ENCODE measurements at regions not wholly inside any gene's neighbourhood (a gene's known extent, or its start where the extent isn't known, plus 50 kb on each side); places are given as distances from the start of the nearest gene placed in this dataset.

DNA sequence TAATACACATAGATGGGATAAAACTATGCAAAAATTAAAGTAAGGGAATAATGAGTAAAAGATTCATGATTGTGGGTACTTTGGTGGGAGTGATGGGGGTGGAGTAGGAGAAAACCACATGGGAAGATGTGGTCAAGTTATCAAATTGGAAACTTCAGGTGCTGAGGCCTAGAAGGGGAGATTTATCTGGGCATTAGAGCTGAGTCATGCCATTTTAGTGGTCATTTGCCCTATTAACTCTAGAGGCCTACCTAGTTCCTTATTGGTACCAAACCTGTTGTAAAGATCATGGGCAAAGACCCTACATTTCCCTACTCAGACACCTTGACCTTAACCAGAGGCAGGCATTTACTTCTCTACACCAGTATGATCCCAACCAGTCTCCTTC lies 125.9 kb upstream of the BCL6 start:
- no peak overlapping the region for H2BK12ac ChIP-seq (ENCODE audit: insufficient read length, low read depth, low read length)
- no peak overlapping the region for H2BK20ac ChIP-seq (ENCODE audit: low read depth, low read length, poor library complexity, severe bottlenecking)
- Mint-ChIP-seq H3K27me3 (ENCODE audit: low read depth) (no peaks in the 10 kb centered on the region), H3K9me3 (peaks cover 2 to 7% of the 10 kb centered on the region in 2 experiments; a peak in 4 of 5 replicates), H3K4me3 (no peak overlapping the region), H3K27ac (no peak overlapping the region), H3K36me3 (ENCODE audit: insufficient read depth in 1 of 3, low read depth in 3 of 3) (peaks cover 2 to 8% (median 7%) of the 10 kb centered on the region in 3 experiments; a peak in 4 of 7 replicates), H3K4me1 (no peaks in the 10 kb centered on the region)
- no peak overlapping the region for H2BK120ac ChIP-seq (ENCODE audit: low read depth, low read length, poor library complexity, severe bottlenecking)
- no peak overlapping the region for H3K4ac ChIP-seq (ENCODE audit: low read depth, low read length)
- H2BK5ac ChIP-seq (ENCODE audit: insufficient read length, low read length) = no peak overlapping the region
- H4K8ac ChIP-seq (replicated peaks; ENCODE audit: insufficient read length, low read depth, low read length) = no peak overlapping the region
- H3K9me3 ChIP-seq (ENCODE audit: control insufficient read depth, low read depth, low read length) = no peaks in the 10 kb centered on the region
- no peaks in the 10 kb centered on the region for H3K23me2 ChIP-seq (ENCODE audit: insufficient read length, low read depth, low read length, poor library complexity, severe bottlenecking)
- DNase-seq = no peak
- no peak overlapping the region for H2AFZ ChIP-seq (ENCODE audit: low read length)
- no peak overlapping the region for H4K5ac ChIP-seq (ENCODE audit: insufficient read length, low read depth, low read length)
- no peak overlapping the region for H3K27ac ChIP-seq (ENCODE audit: insufficient read length, low read depth, low read length)
- no peak overlapping the region for H3K9ac ChIP-seq (ENCODE audit: extremely low read depth, insufficient read length, low read length)
- H3K18ac ChIP-seq (ENCODE audit: insufficient read length, low read depth, low read length) = no peak overlapping the region
- no peaks in the 10 kb centered on the region; the same call in 1 of the 2 replicates for H3K79me2 ChIP-seq (ENCODE audit: insufficient read depth, low read length)
- H3K4me2 ChIP-seq (ENCODE audit: insufficient read depth, insufficient read length, low read length) = no peak overlapping the region
- no peaks in the 10 kb centered on the region for H4K20me1 ChIP-seq (ENCODE audit: control insufficient read depth, insufficient read depth, insufficient read length)
- no peak overlapping the region for H3T11ph ChIP-seq (ENCODE audit: low read length)
- no peak for TF ChIP-seq CTCF (conservative IDR thresholded peaks at IDR 0.05)
- H3K79me1 ChIP-seq (ENCODE audit: insufficient read depth, low read depth, low read length, poor library complexity, severe bottlenecking) = no peaks in the 10 kb centered on the region
- no peak overlapping the region for H3K23ac ChIP-seq (ENCODE audit: insufficient read length, low read depth, low read length)
- no peak overlapping the region for H3K56ac ChIP-seq (ENCODE audit: insufficient read length, low read depth, low read length)
- H2AK5ac ChIP-seq (ENCODE audit: insufficient read length, low read length) = no peak overlapping the region
- H4K91ac ChIP-seq (ENCODE audit: insufficient read length, low read depth, low read length) = no peak overlapping the region
- no peak overlapping the region for H2BK15ac ChIP-seq (ENCODE audit: low read depth, low read length)
- no peaks in the 10 kb centered on the region for H3K4me1 ChIP-seq (ENCODE audit: insufficient read depth, low read length)
- no peak overlapping the region for H3K14ac ChIP-seq (ENCODE audit: insufficient read depth, low read length)
- H3K27me3 ChIP-seq (ENCODE audit: insufficient read depth, low read length) = no peaks in the 10 kb centered on the region

Measured in H9 (cell line).